Sigmoid colon (tissue), 6 donors: ENCODE measurements at regions not wholly inside any gene's neighbourhood (a gene's known extent, or its start where the extent isn't known, plus 50 kb on each side); places are given as distances from the start of the nearest gene placed in this dataset.

Experiments used
- DNase-seq: peaks from one replicate; pipeline ENCODE4 v3.0.0-alpha.2; 2019
- H3K27ac ChIP-seq, 4 donors: fragments of 200-600 bp; sonication (generic); one replicate each; pipeline ENCODE4 v1.5.1; 2016 to 2019; ENCODE audit warnings: mild to moderate bottlenecking in 1 of 4
- H3K27me3 ChIP-seq, 3 donors: fragments of 200-600 bp; sonication (generic); one replicate each; pipeline ENCODE4 v1.5.1; 2019; ENCODE audit warnings: mild to moderate bottlenecking in 1 of 3
- H3K36me3 ChIP-seq, 4 donors: fragments of 200-600 bp; sonication (generic); one replicate each; pipeline ENCODE4 v1.5.1; 2016 to 2019
- H3K4me1 ChIP-seq, 4 donors: fragments of 200-600 bp; sonication (generic); one replicate each; pipeline ENCODE4 v1.5.1; 2017 to 2019
- H3K4me3 ChIP-seq, 4 donors: fragments of 200-600 bp; sonication (generic); one replicate each; pipeline ENCODE4 v1.5.1; 2017 to 2019; ENCODE audit warnings: mild to moderate bottlenecking in 2 of 4, moderate library complexity in 1 of 4
- H3K9me3 ChIP-seq, 4 donors: fragments of 200-600 bp in 3 of 4; sonication (generic) in 3 of 4; one replicate each; pipeline versions ENCODE4 v1.5.1 to v1.6.1; 2013 to 2019
- EP300 ChIP-seq, 4 donors: sonication (generic); formaldehyde crosslinking; IDR thresholded peaks; one replicate each; pipeline ENCODE4 v1.6.1; 2017; ENCODE audit warnings: antibody characterized with exemption in 4 of 4
- POLR2A ChIP-seq, 2 donors: fragments of 450-650 bp; IDR thresholded peaks; one replicate each; pipeline ENCODE4 v1.6.1; 2016; ENCODE audit warnings: antibody characterized with exemption in 2 of 2, mild to moderate bottlenecking in 2 of 2, moderate library complexity in 2 of 2
- POLR2AphosphoS5 ChIP-seq, 4 donors: sonication (generic); formaldehyde crosslinking; IDR thresholded peaks; one replicate each; pipeline ENCODE4 v1.6.1; 2017; ENCODE audit warnings: antibody characterized with exemption in 4 of 4
- WGBS, 2 donors: extraction: QIAGEN DNeasy Blood & Tissue Kit; methylation state at CpG; one replicate each; pipeline ENCODE4 v1.1.7; 2013; 5-methylcytosine and 5-hydroxymethylcytosine counted together
- intact Hi-C: fragments of 100-400 bp; cut with DNase I; formaldehyde crosslinking; loops from one replicate; pipeline ENCODE4 v1.15.1; 2023
- TF ChIP-seq, protein P1 (sequence below), 4 experiments: fragments of 450-650 bp in 3 of 4; fragments of 200-600 bp in 1 of 4; IDR thresholded peaks; one replicate each; pipeline ENCODE4 v1.5.1; 2016 to 2019; ENCODE audit warnings: antibody characterized with exemption in 4 of 4, mild to moderate bottlenecking in 3 of 4, moderate library complexity in 2 of 4
- donor health status: healthy with polysubstance abuse.
- donor health status: healthy.

DNA sequence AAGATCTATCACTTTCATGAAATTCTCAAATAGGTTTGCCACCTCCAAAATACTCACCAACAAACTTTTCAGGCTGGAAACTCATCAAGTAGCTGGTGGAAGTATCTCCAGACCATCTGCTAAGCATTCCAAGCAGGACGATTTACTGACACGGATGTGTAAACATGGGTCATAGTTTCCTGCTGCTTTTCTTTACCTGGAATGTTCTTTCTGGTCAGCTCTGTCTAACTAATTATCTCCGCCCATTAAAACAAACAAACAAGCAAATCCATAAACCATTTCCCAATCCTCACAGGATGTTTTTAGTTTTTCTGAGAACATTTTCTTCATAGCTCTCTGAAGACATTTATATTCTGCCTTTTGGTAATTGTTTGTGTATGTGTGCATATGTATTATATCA, 397.0 kb downstream of the METTL15 start:
- TF ChIP-seq POLR2A (IDR thresholded peaks at IDR 0.05) (no peak), POLR2AphosphoS5 (IDR thresholded peaks at IDR 0.05) (no peak), EP300 (IDR thresholded peaks at IDR 0.05) (no peak)
- TF ChIP-seq, protein P1, sequence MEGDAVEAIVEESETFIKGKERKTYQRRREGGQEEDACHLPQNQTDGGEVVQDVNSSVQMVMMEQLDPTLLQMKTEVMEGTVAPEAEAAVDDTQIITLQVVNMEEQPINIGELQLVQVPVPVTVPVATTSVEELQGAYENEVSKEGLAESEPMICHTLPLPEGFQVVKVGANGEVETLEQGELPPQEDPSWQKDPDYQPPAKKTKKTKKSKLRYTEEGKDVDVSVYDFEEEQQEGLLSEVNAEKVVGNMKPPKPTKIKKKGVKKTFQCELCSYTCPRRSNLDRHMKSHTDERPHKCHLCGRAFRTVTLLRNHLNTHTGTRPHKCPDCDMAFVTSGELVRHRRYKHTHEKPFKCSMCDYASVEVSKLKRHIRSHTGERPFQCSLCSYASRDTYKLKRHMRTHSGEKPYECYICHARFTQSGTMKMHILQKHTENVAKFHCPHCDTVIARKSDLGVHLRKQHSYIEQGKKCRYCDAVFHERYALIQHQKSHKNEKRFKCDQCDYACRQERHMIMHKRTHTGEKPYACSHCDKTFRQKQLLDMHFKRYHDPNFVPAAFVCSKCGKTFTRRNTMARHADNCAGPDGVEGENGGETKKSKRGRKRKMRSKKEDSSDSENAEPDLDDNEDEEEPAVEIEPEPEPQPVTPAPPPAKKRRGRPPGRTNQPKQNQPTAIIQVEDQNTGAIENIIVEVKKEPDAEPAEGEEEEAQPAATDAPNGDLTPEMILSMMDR (IDR thresholded peaks at IDR 0.05), result no peak
- Histone ChIP-seq H3K4me3 (no peak overlapping the region), H3K9me3 (no peaks in the 10 kb centered on the region), H3K4me1 (no peaks in the 10 kb centered on the region), H3K27me3 (no peaks in the 10 kb centered on the region), H3K27ac (no peak overlapping the region), H3K36me3 (no peaks in the 10 kb centered on the region)
- intact Hi-C loops, result no loop called here
- DNase-seq, result no peak
- WGBS, 2 donors, result 59 to 68% methylated on average over 3 of the region's 3 CpGs

DNA sequence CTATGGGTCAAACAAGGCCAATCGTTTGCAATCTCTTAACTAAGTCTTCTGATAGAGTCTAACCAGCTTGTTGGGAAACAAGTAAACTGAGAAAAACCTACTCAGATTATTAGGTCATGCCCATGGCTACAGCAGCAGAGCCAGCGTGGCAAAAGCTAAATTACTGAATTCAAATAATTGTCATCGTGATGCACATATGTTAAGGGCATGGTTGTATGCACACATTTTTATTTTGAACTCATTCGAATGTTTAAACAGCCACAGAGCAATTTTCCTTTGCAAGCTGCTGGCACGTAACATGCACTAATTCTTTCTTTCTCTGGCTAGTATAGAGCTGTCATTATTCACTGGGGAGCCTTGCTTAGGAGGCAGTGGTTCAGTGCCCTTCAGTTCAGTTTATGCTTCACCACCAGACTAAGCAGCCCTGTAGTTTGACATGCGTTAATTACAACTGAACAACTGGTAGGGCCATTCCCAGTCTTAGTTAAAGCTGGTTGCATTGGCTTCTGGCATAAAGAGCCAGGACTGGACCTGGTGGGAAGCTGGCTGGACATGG, 396.4 kb downstream of the METTL15 start:
- 79 to 80% methylated on average over 6 of the region's 6 CpGs for WGBS, 2 donors
- no peak for DNase-seq
- H3K4me3 ChIP-seq, result no peak overlapping the region
- intact Hi-C loops, result no loop called here
- no peaks in the 10 kb centered on the region for H3K9me3 ChIP-seq
- no peaks in the 10 kb centered on the region for H3K4me1 ChIP-seq
- H3K27ac ChIP-seq, result no peak overlapping the region
- H3K36me3 ChIP-seq, result no peaks in the 10 kb centered on the region
- TF ChIP-seq, protein P1 (IDR thresholded peaks at IDR 0.05), result no peak
- TF ChIP-seq POLR2A (IDR thresholded peaks at IDR 0.05) (no peak), EP300 (IDR thresholded peaks at IDR 0.05) (no peak), POLR2AphosphoS5 (IDR thresholded peaks at IDR 0.05) (no peak)
- no peaks in the 10 kb centered on the region for H3K27me3 ChIP-seq

DNA sequence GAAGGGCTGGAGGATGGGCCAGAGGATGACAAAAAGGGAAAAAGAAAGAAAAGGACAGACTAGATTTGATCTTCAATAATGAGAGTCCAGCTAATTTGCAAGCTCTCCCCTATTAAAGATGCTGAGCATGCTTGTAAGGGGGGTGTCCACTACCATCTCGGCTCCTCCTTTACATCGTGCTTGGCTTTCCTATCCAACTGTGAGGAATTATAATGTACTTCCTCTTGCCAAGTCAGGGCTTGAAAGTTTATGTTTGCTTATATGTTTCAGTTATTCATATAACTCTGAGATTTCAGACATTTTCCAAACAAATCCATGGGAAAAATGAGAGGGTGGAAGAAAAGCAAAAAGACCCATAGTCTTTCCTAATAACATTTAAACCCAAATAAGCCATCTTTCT, 387.1 kb downstream of the METTL15 start:
- intact Hi-C loops, result no loop called here
- WGBS, 2 donors, result 69 to 77% methylated on average over 2 of the region's 2 CpGs
- no peaks in the 10 kb centered on the region for H3K36me3 ChIP-seq
- H3K9me3 ChIP-seq, result no peaks in the 10 kb centered on the region
- no peak for DNase-seq
- H3K4me3 ChIP-seq, result no peak overlapping the region
- H3K27ac ChIP-seq, result no peak overlapping the region
- H3K4me1 ChIP-seq, result no peaks in the 10 kb centered on the region
- TF ChIP-seq POLR2AphosphoS5 (IDR thresholded peaks at IDR 0.05), result no peak
- TF ChIP-seq, protein P1 (IDR thresholded peaks at IDR 0.05), result no peak
- no peak for TF ChIP-seq POLR2A (IDR thresholded peaks at IDR 0.05)
- no peak for TF ChIP-seq EP300 (IDR thresholded peaks at IDR 0.05)
- no peaks in the 10 kb centered on the region for H3K27me3 ChIP-seq

DNA sequence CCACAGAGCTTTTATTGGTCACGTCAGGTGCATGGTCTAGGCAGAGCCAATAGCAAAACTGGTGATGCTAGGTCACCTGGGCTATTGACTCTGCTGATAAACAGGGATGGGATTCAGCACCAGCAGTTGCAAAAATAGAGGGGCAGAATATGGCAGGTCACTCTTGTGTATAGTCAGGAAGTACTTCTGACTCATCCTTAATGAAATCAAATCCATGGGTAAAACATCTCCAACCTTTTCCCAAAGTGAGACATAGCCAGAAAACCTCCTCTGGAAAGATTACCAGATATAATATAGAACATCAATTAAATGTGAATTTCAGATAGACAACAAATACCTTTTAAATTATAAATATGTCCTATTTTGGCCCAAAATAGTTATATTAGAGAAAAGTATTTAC, 383.2 kb downstream of the METTL15 start:
- Histone ChIP-seq H3K27me3 (no peaks in the 10 kb centered on the region), H3K9me3 (no peaks in the 10 kb centered on the region), H3K27ac (no peak overlapping the region), H3K4me1 (no peaks in the 10 kb centered on the region), H3K4me3 (no peak overlapping the region), H3K36me3 (no peaks in the 10 kb centered on the region)
- 84 to 95% methylated on average over 1 of the region's 1 CpG for WGBS, 2 donors
- no peak for DNase-seq
- TF ChIP-seq EP300 (IDR thresholded peaks at IDR 0.05) (no peak), POLR2A (IDR thresholded peaks at IDR 0.05) (no peak), POLR2AphosphoS5 (IDR thresholded peaks at IDR 0.05) (no peak)
- TF ChIP-seq, protein P1 (IDR thresholded peaks at IDR 0.05), result no peak
- intact Hi-C loops, result no loop called here

DNA sequence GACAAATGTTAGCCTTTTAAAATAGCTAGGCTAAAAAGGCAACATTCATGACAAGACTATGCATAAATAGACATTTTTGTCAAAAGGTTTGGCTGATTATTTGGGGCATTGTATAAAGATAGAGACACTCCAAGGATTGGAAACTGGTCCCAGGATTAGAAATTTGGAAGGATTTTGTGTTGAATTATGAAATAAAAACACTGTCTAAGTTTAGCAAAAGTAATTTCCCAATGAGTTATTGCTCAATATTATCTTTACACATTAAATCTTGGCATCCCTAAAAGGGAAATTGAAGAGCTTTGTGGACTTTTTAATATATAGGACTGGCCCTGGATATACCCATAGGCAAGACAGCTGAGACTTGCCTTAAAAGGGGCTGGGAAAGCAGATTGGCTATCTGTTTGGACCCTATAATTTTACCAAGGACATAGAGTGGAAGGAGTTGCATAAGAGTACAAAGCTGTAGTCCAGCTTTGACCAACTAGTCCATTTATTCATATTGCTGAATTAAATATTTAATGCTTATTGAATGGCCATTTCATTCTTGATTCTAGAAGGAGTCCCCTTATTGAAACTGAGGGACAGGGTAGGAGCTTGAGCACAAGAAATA, 382.7 kb downstream of the METTL15 start:
- Histone ChIP-seq H3K27ac (no peak overlapping the region), H3K36me3 (no peaks in the 10 kb centered on the region), H3K4me1 (no peaks in the 10 kb centered on the region), H3K9me3 (no peaks in the 10 kb centered on the region), H3K4me3 (no peak overlapping the region), H3K27me3 (no peaks in the 10 kb centered on the region)
- TF ChIP-seq, protein P1 (IDR thresholded peaks at IDR 0.05), result no peak
- TF ChIP-seq EP300 (IDR thresholded peaks at IDR 0.05) (no peak), POLR2A (IDR thresholded peaks at IDR 0.05) (no peak), POLR2AphosphoS5 (IDR thresholded peaks at IDR 0.05) (no peak)
- DNase-seq, result no peak
- intact Hi-C loops, result no loop called here
